ENCODE measurements at regions not wholly inside any gene's neighbourhood (a gene's known extent, or its start where the extent isn't known, plus 50 kb on each side); places are given as distances from the start of the nearest gene placed in this dataset.

DNA sequence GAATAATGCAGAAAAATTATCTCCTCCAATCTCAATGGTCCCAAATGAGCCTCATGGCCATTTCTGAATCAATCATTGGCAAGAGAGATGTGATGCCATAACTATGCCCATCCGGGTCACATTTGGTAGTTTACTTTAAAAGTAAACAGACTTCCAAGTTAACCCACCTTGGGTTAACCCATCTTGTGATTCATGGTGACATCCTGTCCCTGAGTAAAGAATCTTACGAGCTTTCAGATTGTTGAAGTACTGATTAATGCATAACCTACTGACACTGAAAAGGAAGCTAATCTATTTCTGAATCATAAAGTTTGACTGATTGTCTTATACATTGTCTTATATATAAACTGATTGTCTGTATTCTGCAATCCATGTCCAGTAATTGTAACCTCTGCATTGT is 467.2 kb upstream of the AGTR1 start:
- Histone ChIP-seq H3K4me3 (ENCODE audit: low read depth, low read length) (no peak overlapping the region), H3K36me3 (no peaks in the 10 kb centered on the region), H3K27me3 (no peaks in the 10 kb centered on the region), H3K9me3 (no peaks in the 10 kb centered on the region), H3K4me1 (peaks cover 4% of the 10 kb centered on the region; the same call in 1 of the 2 replicates)
- no peak for DNase-seq
- TF ChIP-seq, protein P1, sequence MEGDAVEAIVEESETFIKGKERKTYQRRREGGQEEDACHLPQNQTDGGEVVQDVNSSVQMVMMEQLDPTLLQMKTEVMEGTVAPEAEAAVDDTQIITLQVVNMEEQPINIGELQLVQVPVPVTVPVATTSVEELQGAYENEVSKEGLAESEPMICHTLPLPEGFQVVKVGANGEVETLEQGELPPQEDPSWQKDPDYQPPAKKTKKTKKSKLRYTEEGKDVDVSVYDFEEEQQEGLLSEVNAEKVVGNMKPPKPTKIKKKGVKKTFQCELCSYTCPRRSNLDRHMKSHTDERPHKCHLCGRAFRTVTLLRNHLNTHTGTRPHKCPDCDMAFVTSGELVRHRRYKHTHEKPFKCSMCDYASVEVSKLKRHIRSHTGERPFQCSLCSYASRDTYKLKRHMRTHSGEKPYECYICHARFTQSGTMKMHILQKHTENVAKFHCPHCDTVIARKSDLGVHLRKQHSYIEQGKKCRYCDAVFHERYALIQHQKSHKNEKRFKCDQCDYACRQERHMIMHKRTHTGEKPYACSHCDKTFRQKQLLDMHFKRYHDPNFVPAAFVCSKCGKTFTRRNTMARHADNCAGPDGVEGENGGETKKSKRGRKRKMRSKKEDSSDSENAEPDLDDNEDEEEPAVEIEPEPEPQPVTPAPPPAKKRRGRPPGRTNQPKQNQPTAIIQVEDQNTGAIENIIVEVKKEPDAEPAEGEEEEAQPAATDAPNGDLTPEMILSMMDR (IDR thresholded peaks at IDR 0.05; ENCODE audit: low read depth, low read length) = no peak

DNA sequence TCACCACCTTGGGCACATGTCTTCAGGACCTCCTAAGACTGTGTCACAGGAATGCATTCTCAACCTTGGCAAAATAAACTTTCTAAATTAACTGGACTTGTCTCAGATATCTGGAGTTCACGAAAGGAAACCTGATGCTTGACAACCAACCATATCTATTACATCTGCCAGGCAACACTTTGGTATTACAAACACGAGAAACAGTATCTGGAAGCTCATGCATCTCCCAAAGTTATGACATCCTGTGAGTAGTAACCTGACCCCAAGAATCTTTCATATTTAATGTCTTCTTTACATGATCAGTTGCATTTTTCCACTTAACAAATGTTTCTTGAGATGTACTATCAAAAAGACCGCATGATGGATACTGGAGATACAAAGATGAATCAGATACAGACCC is 465.3 kb upstream of the AGTR1 start:
- no peaks in the 10 kb centered on the region for H3K36me3 ChIP-seq
- H3K9me3 ChIP-seq = no peaks in the 10 kb centered on the region
- H3K4me1 ChIP-seq = 0 out of 2 replicates have a peak, but pooled peaks cover 4% of the 10 kb centered on the region
- H3K4me3 ChIP-seq (ENCODE audit: low read depth, low read length) = no peak overlapping the region
- no peaks in the 10 kb centered on the region for H3K27me3 ChIP-seq
- TF ChIP-seq, protein P1 (IDR thresholded peaks at IDR 0.05; ENCODE audit: low read depth, low read length) = no peak
- DNase-seq = no peak

DNA sequence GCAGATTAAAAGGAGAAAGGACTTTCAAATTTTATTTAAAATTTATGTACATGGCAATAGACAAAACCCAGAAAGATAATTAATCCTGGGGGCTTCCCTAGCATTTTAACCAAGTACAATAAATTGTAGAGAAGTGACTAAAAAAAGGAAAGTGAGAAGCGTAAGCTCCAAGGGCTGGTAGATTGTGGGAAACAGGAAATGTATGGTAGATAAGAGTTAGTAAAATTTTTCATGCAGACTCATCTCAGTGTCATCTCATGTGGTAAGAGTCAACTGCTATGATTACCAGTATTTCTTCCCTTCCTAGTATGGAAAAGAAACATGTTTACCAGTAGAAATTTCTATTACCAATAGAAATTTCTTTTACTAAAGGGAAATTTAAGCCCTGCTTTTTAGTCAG is 464.3 kb upstream of the AGTR1 start:
- no peak overlapping the region for H3K4me3 ChIP-seq (ENCODE audit: low read depth, low read length)
- H3K9me3 ChIP-seq = no peaks in the 10 kb centered on the region
- TF ChIP-seq, protein P1 (IDR thresholded peaks at IDR 0.05; ENCODE audit: low read depth, low read length) = no peak
- no peaks in the 10 kb centered on the region for H3K36me3 ChIP-seq
- H3K27me3 ChIP-seq = no peaks in the 10 kb centered on the region
- DNase-seq = no peak
- H3K4me1 ChIP-seq = no peaks in the 10 kb centered on the region

DNA sequence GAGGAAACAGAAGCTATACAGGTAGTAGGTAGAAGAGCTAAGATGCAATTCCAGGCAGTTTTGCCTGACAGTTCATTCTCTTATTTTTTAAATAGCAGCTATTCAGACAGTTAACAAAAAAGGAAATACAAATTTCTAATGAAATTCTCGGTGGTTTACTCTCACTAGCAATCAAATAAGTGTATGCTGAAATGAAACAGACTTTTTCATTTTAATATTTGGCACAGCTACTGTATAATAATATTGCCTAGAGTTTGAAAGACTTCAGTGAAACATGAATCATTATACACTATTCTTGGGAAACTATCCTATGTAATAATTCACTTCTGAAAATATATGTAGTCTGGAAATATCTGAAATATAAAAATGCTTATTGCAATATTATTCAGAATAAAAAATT is 463.2 kb upstream of the AGTR1 start:
- no peak overlapping the region for H3K4me3 ChIP-seq (ENCODE audit: low read depth, low read length)
- TF ChIP-seq, protein P1 (IDR thresholded peaks at IDR 0.05; ENCODE audit: low read depth, low read length) = no peak
- no peaks in the 10 kb centered on the region for H3K36me3 ChIP-seq
- H3K27me3 ChIP-seq = no peaks in the 10 kb centered on the region
- H3K9me3 ChIP-seq = no peaks in the 10 kb centered on the region
- no peaks in the 10 kb centered on the region for H3K4me1 ChIP-seq
- no peak for DNase-seq

DNA sequence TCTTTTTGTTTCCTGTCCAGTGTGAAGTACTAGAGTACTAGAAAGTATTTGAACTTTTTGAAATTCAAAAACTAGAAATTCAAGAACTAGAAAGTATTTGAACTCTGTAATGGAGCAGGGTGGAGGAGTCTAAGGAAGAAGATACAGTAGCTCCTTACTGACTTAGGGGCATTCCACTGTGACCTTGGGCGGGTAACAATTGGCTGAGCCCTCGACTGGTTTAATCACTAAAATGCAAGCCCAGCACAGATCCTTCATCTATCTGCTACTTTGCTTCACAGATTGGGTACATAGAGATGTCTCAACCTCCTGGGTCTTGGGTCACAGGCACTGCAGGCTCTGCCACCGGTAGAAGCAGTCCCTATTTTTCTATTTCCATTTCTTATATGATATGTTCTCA is 462.1 kb upstream of the AGTR1 start:
- no peaks in the 10 kb centered on the region for H3K36me3 ChIP-seq
- TF ChIP-seq, protein P1 (IDR thresholded peaks at IDR 0.05; ENCODE audit: low read depth, low read length) = no peak
- no peaks in the 10 kb centered on the region for H3K4me1 ChIP-seq
- no peaks in the 10 kb centered on the region for H3K27me3 ChIP-seq
- no peaks in the 10 kb centered on the region for H3K9me3 ChIP-seq
- DNase-seq = no peak
- no peak overlapping the region for H3K4me3 ChIP-seq (ENCODE audit: low read depth, low read length)

DNA sequence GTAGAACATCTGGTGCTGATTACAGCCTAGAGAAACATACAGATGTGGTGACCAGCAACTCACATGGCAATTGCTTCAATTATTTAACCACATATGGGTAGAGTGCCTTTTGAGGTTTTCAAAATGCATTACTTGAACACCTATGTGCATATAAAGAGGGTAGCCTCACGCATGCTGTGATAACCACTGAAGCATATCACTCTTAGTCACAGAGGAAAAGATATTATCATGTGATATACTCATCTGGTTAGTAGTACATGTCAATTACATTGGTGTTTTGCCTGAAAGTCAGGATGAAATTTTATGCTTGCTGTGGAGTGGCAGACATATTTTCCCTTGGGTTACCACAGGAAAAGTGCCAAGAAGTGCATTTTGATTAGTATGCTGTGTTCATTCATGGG is 459.3 kb upstream of the AGTR1 start:
- DNase-seq = no peak
- Histone ChIP-seq H3K4me1 (no peaks in the 10 kb centered on the region), H3K9me3 (no peaks in the 10 kb centered on the region), H3K36me3 (no peaks in the 10 kb centered on the region), H3K4me3 (ENCODE audit: low read depth, low read length) (no peak overlapping the region), H3K27me3 (no peaks in the 10 kb centered on the region)
- TF ChIP-seq, protein P1 (IDR thresholded peaks at IDR 0.05; ENCODE audit: low read depth, low read length) = no peak
